H54 (cell line): ENCODE measurements at regions not wholly inside any gene's neighbourhood (a gene's known extent, or its start where the extent isn't known, plus 50 kb on each side); places are given as distances from the start of the nearest gene placed in this dataset.

Experiments used
- DNase-seq: peaks from one replicate; pipeline ENCODE4 v3.0.0; 2011; ENCODE audit warnings: low spot score, mixed read lengths; ENCODE audit not compliant: insufficient read length
- FAIRE-seq: peaks from 3 replicates; lab custom pipeline; 2011; peaks lifted over from hg19 to GRCh38; lab: Jason Lieb, UNC
- POLR2A ChIP-seq: IDR thresholded peaks from 2 replicates; pipeline ENCODE4 v1.6.1; 2011; ENCODE audit warnings: low read depth, mild to moderate bottlenecking, low read length

GRCh38 chr5:87768190-87768589 is 355.5 kb upstream of the CCNH start:
- FAIRE-seq (no peak), DNase-seq (no peak)
- TF ChIP-seq POLR2A: no peak

- DNase-seq (no peak), FAIRE-seq (no peak)
- no peak for TF ChIP-seq POLR2A
Measured at GRCh38 chr5:87765009-87765408, 352.3 kb upstream of the CCNH start.

GRCh38 chr5:87762631-87763030 is 349.9 kb upstream of the CCNH start:
- no peak for FAIRE-seq
- DNase-seq: no peak
- no peak for TF ChIP-seq POLR2A

GRCh38 chr5:87756951-87757350 is 344.2 kb upstream of the CCNH start:
- FAIRE-seq: no peak
- DNase-seq: no peak
- TF ChIP-seq POLR2A: no peak

- DNase-seq (no peak), FAIRE-seq (no peak)
- no peak for TF ChIP-seq POLR2A
Measured at GRCh38 chr5:87755360-87755759, 342.6 kb upstream of the CCNH start.

- no peak for FAIRE-seq
- no peak for DNase-seq
- TF ChIP-seq POLR2A: no peak
Measured at GRCh38 chr5:87754009-87754757, 341.5 kb upstream of the CCNH start.

GRCh38 chr5:87752362-87752761 is 339.6 kb upstream of the CCNH start:
- DNase-seq: no peak
- TF ChIP-seq POLR2A: no peak
- no peak for FAIRE-seq

- TF ChIP-seq POLR2A: no peak
- no peak for DNase-seq
- no peak for FAIRE-seq
Measured at GRCh38 chr5:87751824-87752223, 339.1 kb upstream of the CCNH start.

GRCh38 chr5:87746891-87747377 is 334.2 kb upstream of the CCNH start:
- FAIRE-seq: no peak
- TF ChIP-seq POLR2A: no peak
- DNase-seq: no peak

GRCh38 chr5:87746341-87746740 is 333.6 kb upstream of the CCNH start:
- DNase-seq (no peak), FAIRE-seq (no peak)
- TF ChIP-seq POLR2A: no peak

GRCh38 chr5:87741881-87742280 is 329.2 kb upstream of the CCNH start:
- no peak for FAIRE-seq
- DNase-seq: no peak
- no peak for TF ChIP-seq POLR2A

GRCh38 chr5:87735923-87736322 is 323.2 kb upstream of the CCNH start:
- FAIRE-seq: no peak

GRCh38 chr5:87733897-87734296 is 321.2 kb upstream of the CCNH start:
- no peak for DNase-seq
- no peak for FAIRE-seq
- TF ChIP-seq POLR2A: no peak

More at GRCh38 chr5:87735923-87736322, 323.2 kb upstream of the CCNH start:
- DNase-seq: no peak
- TF ChIP-seq POLR2A: no peak

- no peak for DNase-seq
- FAIRE-seq: no peak
- TF ChIP-seq POLR2A: no peak
Measured at GRCh38 chr5:87732875-87733768, 320.4 kb upstream of the CCNH start.
